Keratinocyte (primary cell): ENCODE measurements at regions not wholly inside any gene's neighbourhood (a gene's known extent, or its start where the extent isn't known, plus 50 kb on each side); places are given as distances from the start of the nearest gene placed in this dataset.

ENCODE experiments used
- EZH2 ChIP-seq: IDR thresholded peaks from one replicate; pipeline ENCODE4 v1.6.1; 2012; ENCODE audit warnings: inconsistent platforms, mild to moderate bottlenecking, low read length, moderate library complexity
- TF ChIP-seq, protein P1 (sequence below), 3 experiments: IDR thresholded peaks in 1 of 3; conservative IDR thresholded peaks in 1 of 3; optimal IDR thresholded peaks in 1 of 3; 2 replicates in 2 of 3; 3 replicates in 1 of 3; pipeline versions ENCODE3 to v1.5.1; 2011; ENCODE audit warnings: low read length in 3 of 3, mild to moderate bottlenecking in 3 of 3, moderate library complexity in 2 of 3, control low read depth in 1 of 3, inconsistent platforms in 1 of 3; ENCODE audit not compliant: insufficient read depth in 2 of 3; ENCODE audit errors: extremely low read depth in 1 of 3

DNA sequence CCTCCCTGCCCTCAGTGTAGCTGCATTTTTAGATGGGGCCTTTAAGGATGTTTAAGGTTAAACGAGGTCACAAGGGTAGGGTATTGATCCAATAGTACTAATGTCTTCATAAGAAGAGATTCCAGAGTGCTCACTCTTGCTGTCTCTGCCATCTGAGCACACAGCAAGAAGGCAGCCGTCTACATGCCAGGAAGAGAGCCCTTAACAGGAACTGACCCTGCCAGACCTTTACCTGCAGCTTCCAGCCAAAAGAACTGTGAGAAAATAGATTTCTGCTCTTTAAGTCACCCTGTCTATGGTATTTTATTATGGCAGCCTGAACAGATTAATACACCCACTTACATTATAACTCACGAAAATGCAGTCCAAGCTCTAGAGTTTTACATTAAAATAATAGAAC is 685.3 kb upstream of the MARCKS start:
- no peak for TF ChIP-seq EZH2
- TF ChIP-seq, protein P1, sequence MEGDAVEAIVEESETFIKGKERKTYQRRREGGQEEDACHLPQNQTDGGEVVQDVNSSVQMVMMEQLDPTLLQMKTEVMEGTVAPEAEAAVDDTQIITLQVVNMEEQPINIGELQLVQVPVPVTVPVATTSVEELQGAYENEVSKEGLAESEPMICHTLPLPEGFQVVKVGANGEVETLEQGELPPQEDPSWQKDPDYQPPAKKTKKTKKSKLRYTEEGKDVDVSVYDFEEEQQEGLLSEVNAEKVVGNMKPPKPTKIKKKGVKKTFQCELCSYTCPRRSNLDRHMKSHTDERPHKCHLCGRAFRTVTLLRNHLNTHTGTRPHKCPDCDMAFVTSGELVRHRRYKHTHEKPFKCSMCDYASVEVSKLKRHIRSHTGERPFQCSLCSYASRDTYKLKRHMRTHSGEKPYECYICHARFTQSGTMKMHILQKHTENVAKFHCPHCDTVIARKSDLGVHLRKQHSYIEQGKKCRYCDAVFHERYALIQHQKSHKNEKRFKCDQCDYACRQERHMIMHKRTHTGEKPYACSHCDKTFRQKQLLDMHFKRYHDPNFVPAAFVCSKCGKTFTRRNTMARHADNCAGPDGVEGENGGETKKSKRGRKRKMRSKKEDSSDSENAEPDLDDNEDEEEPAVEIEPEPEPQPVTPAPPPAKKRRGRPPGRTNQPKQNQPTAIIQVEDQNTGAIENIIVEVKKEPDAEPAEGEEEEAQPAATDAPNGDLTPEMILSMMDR (optimal IDR thresholded peaks at IDR 0.05 in 1 of 3, IDR thresholded peaks at IDR 0.05 in 1 of 3, conservative IDR thresholded peaks at IDR 0.05 in 1 of 3; ENCODE audit: extremely low read depth in 1 of 3, insufficient read depth in 2 of 3, low read length in 3 of 3), result no peak
